ENCODE measurements at regions not wholly inside any gene's neighbourhood (a gene's known extent, or its start where the extent isn't known, plus 50 kb on each side); places are given as distances from the start of the nearest gene placed in this dataset.

GRCh38 chr1:112285746-112286145 lies 110.3 kb upstream of the CTTNBP2NL start:
- Mint-ChIP-seq H3K4me3 (ENCODE audit: unreplicated experiment) (no peak overlapping the region), H3K9me3 (ENCODE audit: low read depth) (peaks cover 4% of the 10 kb centered on the region), H3K27me3 (ENCODE audit: low read depth) (peaks cover 21% of the 10 kb centered on the region), H3K36me3 (ENCODE audit: low read depth) (no peaks in the 10 kb centered on the region), H3K4me1 (ENCODE audit: low read depth) (no peaks in the 10 kb centered on the region), H3K27ac (ENCODE audit: unreplicated experiment) (no peak overlapping the region)
- TF ChIP-seq CTCF (IDR thresholded peaks at IDR 0.05), result no peak
- no peak for DNase-seq (ENCODE audit: low spot score)

- no peak for TF ChIP-seq CTCF (IDR thresholded peaks at IDR 0.05)
- Mint-ChIP-seq H3K4me3 (ENCODE audit: unreplicated experiment) (no peak overlapping the region), H3K4me1 (ENCODE audit: low read depth) (no peaks in the 10 kb centered on the region), H3K27ac (ENCODE audit: unreplicated experiment) (no peak overlapping the region), H3K9me3 (ENCODE audit: low read depth) (peaks cover 7% of the 10 kb centered on the region), H3K27me3 (ENCODE audit: low read depth) (peaks cover 22% of the 10 kb centered on the region), H3K36me3 (ENCODE audit: low read depth) (no peaks in the 10 kb centered on the region)
- no peak for DNase-seq (ENCODE audit: low spot score)
Measured at GRCh38 chr1:112296908-112297307, 99.1 kb upstream of the CTTNBP2NL start.

DNA sequence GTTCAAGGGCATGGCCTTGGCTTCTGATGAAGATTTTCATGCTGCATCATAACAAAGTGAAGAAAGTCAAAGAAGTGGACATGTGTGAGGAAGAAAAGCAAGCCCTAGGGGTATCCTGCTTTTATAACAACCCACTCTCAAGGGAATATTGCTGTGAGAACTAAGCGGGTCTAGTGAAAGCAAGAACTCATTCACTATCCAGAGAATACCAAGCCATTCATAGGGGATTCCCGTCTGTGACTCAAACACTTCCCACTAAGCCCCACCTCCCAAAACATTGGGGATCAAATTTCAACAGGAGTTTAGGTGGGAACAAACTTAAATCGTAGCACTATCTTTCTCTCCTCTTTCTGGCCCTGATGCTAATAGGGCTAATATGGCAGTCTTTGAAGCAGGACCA lies 98.5 kb upstream of the CTTNBP2NL start:
- Mint-ChIP-seq H3K27me3 (ENCODE audit: low read depth) (peaks cover 20% of the 10 kb centered on the region), H3K27ac (ENCODE audit: unreplicated experiment) (no peak overlapping the region), H3K4me1 (ENCODE audit: low read depth) (no peaks in the 10 kb centered on the region), H3K9me3 (ENCODE audit: low read depth) (peaks cover 7% of the 10 kb centered on the region), H3K36me3 (ENCODE audit: low read depth) (no peaks in the 10 kb centered on the region), H3K4me3 (ENCODE audit: unreplicated experiment) (no peak overlapping the region)
- TF ChIP-seq CTCF (IDR thresholded peaks at IDR 0.05), result no peak
- DNase-seq (ENCODE audit: low spot score), result no peak

DNA sequence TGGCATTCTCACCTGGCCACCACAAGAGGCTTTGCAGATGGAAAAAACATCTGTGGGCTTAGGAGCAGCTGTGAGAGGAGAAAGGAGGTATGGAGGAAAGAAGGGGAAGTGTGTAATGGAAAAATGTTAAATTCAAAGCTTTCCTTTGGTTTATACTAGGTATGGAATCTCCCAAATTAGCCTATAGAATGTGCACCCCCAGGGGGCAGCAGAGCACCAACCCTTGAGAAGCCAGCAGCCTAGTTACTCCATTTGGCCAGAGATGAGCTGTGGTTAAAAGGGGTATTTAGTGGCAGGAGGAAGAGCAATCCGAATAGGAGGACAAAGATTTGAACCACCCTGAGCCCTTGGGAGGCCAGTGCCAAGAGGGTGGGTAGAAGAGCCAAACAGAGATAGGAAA lies 97.5 kb upstream of the CTTNBP2NL start:
- H3K36me3 Mint-ChIP-seq (ENCODE audit: low read depth), result no peaks in the 10 kb centered on the region
- H3K4me1 Mint-ChIP-seq (ENCODE audit: low read depth), result no peaks in the 10 kb centered on the region
- TF ChIP-seq CTCF (IDR thresholded peaks at IDR 0.05), result peak; percentile 71
- no peak overlapping the region for H3K27ac Mint-ChIP-seq (ENCODE audit: unreplicated experiment)
- H3K9me3 Mint-ChIP-seq (ENCODE audit: low read depth), result peaks cover 7% of the 10 kb centered on the region
- DNase-seq (ENCODE audit: low spot score), result no peak
- H3K27me3 Mint-ChIP-seq (ENCODE audit: low read depth), result peaks cover 25% of the 10 kb centered on the region
- no peak overlapping the region for H3K4me3 Mint-ChIP-seq (ENCODE audit: unreplicated experiment)

DNA sequence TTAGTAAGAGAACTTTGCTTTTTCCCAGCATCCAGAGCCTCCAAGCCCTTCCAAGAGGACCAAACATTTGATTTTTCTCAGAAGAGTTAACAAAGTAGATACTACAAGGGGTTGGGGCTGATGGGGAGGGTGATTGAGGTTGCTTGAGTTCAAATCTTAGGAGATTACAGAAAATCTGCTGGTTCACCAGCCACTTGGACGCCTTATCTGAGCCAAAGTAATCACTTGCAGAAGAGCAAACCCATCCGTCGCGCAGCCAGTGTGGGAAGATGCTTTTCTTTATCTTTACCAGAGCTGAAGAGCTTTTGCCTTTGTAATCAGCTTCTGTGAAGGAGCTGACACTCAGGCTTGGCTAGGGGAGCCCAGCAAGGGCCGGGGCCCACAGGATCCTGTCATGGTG lies 91.9 kb upstream of the CTTNBP2NL start:
- no peaks in the 10 kb centered on the region for H3K4me1 Mint-ChIP-seq (ENCODE audit: low read depth)
- H3K36me3 Mint-ChIP-seq (ENCODE audit: low read depth), result no peaks in the 10 kb centered on the region
- no peak for TF ChIP-seq CTCF (IDR thresholded peaks at IDR 0.05)
- H3K27me3 Mint-ChIP-seq (ENCODE audit: low read depth), result peaks cover 52% of the 10 kb centered on the region
- peaks cover under 1% of the 10 kb centered on the region for H3K9me3 Mint-ChIP-seq (ENCODE audit: low read depth)
- no peak for DNase-seq (ENCODE audit: low spot score)
- no peak overlapping the region for H3K4me3 Mint-ChIP-seq (ENCODE audit: unreplicated experiment)
- no peak overlapping the region for H3K27ac Mint-ChIP-seq (ENCODE audit: unreplicated experiment)
